H1 (cell line): ENCODE measurements at regions not wholly inside any gene's neighbourhood (a gene's known extent, or its start where the extent isn't known, plus 50 kb on each side); places are given as distances from the start of the nearest gene placed in this dataset.

Experiments
- CTCF ChIA-PET: fragments of 300-600 bp; sonication (Branson Sonifier 250); formaldehyde crosslinking; loops from one replicate; lab custom pipeline; 2021; ENCODE audit not compliant: partially characterized antibody; lab: Charles Lee
- POLR2A ChIA-PET: fragments of 300-600 bp; sonication (Branson Sonifier 250); formaldehyde crosslinking; loops from one replicate; lab custom pipeline; 2021; ENCODE audit warnings: inconsistent platforms; ENCODE audit not compliant: partially characterized antibody; lab: Charles Lee
- DNase-seq, 2 experiments: peaks; one replicate each; pipeline versions ENCODE4 v3.0.0 to v3.0.0-alpha.2; 2010 to 2022; ENCODE audit warnings: low spot score in 2 of 2, low read depth in 1 of 2, mixed read lengths in 1 of 2
- FAIRE-seq: peaks from 2 replicates; lab custom pipeline; 2011; peaks lifted over from hg19 to GRCh38; lab: Jason Lieb, UNC
- H2AFZ ChIP-seq: 2 replicates; pipeline ENCODE4 v1.8.1; 2012; ENCODE audit warnings: low read length, inconsistent platforms
- H2AK5ac ChIP-seq: 2 replicates; pipeline ENCODE4 v1.6.1; 2013; ENCODE audit warnings: low read depth, low read length
- H2BK120ac ChIP-seq: replicated peaks from 2 replicates; pipeline ENCODE3; 2013; ENCODE audit warnings: low read depth, low read length, inconsistent platforms
- H2BK12ac ChIP-seq: 2 replicates; pipeline ENCODE4 v1.6.1; 2013; ENCODE audit warnings: low read depth, low read length
- H2BK15ac ChIP-seq: 2 replicates; pipeline ENCODE4 v1.6.1; 2013; ENCODE audit warnings: low read length
- H2BK20ac ChIP-seq: 2 replicates; pipeline ENCODE4 v1.6.1; 2013; ENCODE audit warnings: low read length
- H2BK5ac ChIP-seq: 2 replicates; pipeline ENCODE4 v1.6.1; 2013; ENCODE audit warnings: low read depth, low read length
- H3K14ac ChIP-seq: 2 replicates; pipeline ENCODE4 v1.6.1; 2013; ENCODE audit warnings: inconsistent platforms; ENCODE audit not compliant: insufficient read length
- H3K18ac ChIP-seq: 2 replicates; pipeline ENCODE4 v1.6.1; 2013; ENCODE audit warnings: low read length; ENCODE audit errors: extremely low read depth
- H3K23ac ChIP-seq: 2 replicates; pipeline ENCODE4 v1.6.1; 2013; ENCODE audit warnings: inconsistent platforms; ENCODE audit not compliant: insufficient read length
- H3K23me2 ChIP-seq: 2 replicates; pipeline ENCODE4 v1.6.1; 2013; ENCODE audit warnings: low read depth, low read length
- H3K27ac ChIP-seq: 2 replicates; pipeline ENCODE4 v1.6.1; 2011; ENCODE audit warnings: low read depth, low read length, inconsistent platforms
- H3K27me3 ChIP-seq, 4 experiments: replicated peaks in 1 of 4; 1 replicate in 1 of 4; 2 replicates in 3 of 4; pipeline versions ENCODE4 v1.6.1 to v1.8.1; 2011 to 2013; ENCODE audit warnings: low read length in 3 of 4, mild to moderate bottlenecking in 3 of 4, inconsistent platforms in 2 of 4, mixed read lengths in 2 of 4, moderate library complexity in 1 of 4; ENCODE audit not compliant: control insufficient read depth in 3 of 4, insufficient read depth in 3 of 4; ENCODE audit errors: extremely low read depth in 1 of 4
- H3K36me3 ChIP-seq, 4 experiments: 2 replicates each; pipeline versions ENCODE4 v1.6.1 to v1.8.1; 2011 to 2013; ENCODE audit warnings: mild to moderate bottlenecking in 4 of 4, low read length in 3 of 4, moderate library complexity in 2 of 4, control low read depth in 1 of 4, inconsistent platforms in 1 of 4; ENCODE audit not compliant: insufficient read depth in 4 of 4, control insufficient read depth in 2 of 4
- H3K4ac ChIP-seq: replicated peaks from 2 replicates; pipeline ENCODE3; 2013; ENCODE audit warnings: low read length, low read depth, mixed read lengths, inconsistent platforms; ENCODE audit not compliant: insufficient read length
- H3K4me1 ChIP-seq, 4 experiments: replicated peaks in 1 of 4; 1 replicate in 1 of 4; 2 replicates in 3 of 4; pipeline versions ENCODE4 v1.6.1 to v1.8.1; 2011 to 2013; ENCODE audit warnings: low read length in 3 of 4, inconsistent platforms in 2 of 4, mixed read lengths in 1 of 4; ENCODE audit not compliant: insufficient read depth in 4 of 4, control insufficient read depth in 3 of 4
- H3K4me2 ChIP-seq, 2 experiments: 2 replicates each; pipeline versions ENCODE4 v1.6.1 to v1.8.1; 2011 to 2013; ENCODE audit warnings: low read depth in 2 of 2, low read length in 2 of 2, control low read depth in 1 of 2, inconsistent platforms in 1 of 2, mild to moderate bottlenecking in 1 of 2; ENCODE audit not compliant: insufficient read depth in 1 of 2
- H3K4me3 ChIP-seq, 4 experiments: fragments of 200-600, 300-600 bp in 1 of 4; sonication (generic), shearing (Covaris generic), sonication (Bioruptor Twin) in 1 of 4; 2 replicates each; pipeline versions ENCODE4 v1.5.1 to v1.8.1; 2011 to 2016; ENCODE audit warnings: low read length in 4 of 4, low read depth in 3 of 4, control low read depth in 2 of 4, inconsistent platforms in 2 of 4, mild to moderate bottlenecking in 2 of 4, mixed read lengths in 1 of 4, moderate library complexity in 1 of 4; ENCODE audit not compliant: insufficient read depth in 2 of 4; ENCODE audit errors: extremely low read depth in 1 of 4
- H3K56ac ChIP-seq: replicated peaks from 2 replicates; pipeline ENCODE3; 2013; ENCODE audit warnings: low read depth, mild to moderate bottlenecking, mixed read lengths, low read length, inconsistent platforms; ENCODE audit not compliant: insufficient read length
- H3K79me1 ChIP-seq: 2 replicates; pipeline ENCODE4 v1.6.1; 2013; ENCODE audit warnings: low read depth, low read length, control low read depth
- H3K79me2 ChIP-seq, 2 experiments: 2 replicates each; pipeline versions ENCODE4 v1.6.1 to v1.8.1; 2012 to 2013; ENCODE audit warnings: low read length in 2 of 2, mild to moderate bottlenecking in 2 of 2, inconsistent platforms in 1 of 2; ENCODE audit not compliant: insufficient read depth in 2 of 2, control insufficient read depth in 1 of 2
- H3K9ac ChIP-seq, 4 experiments: replicated peaks in 1 of 4; 1 replicate in 1 of 4; 2 replicates in 3 of 4; pipeline versions ENCODE4 v1.6.1 to v1.8.1; 2011 to 2013; ENCODE audit warnings: low read depth in 3 of 4, low read length in 3 of 4, control low read depth in 2 of 4, mild to moderate bottlenecking in 2 of 4, moderate library complexity in 2 of 4, inconsistent platforms in 1 of 4; ENCODE audit errors: extremely low read depth in 1 of 4
- H3K9me3 ChIP-seq, 2 experiments: 2 replicates each; pipeline versions ENCODE4 v1.6.1 to v1.8.1; 2012 to 2013; ENCODE audit warnings: mild to moderate bottlenecking in 2 of 2, moderate library complexity in 2 of 2, control low read depth in 1 of 2, inconsistent platforms in 1 of 2, low read depth in 1 of 2, low read length in 1 of 2, mixed read lengths in 1 of 2; ENCODE audit not compliant: insufficient read depth in 2 of 2
- H4K20me1 ChIP-seq, 2 experiments: replicated peaks in 1 of 2; 2 replicates each; pipeline versions ENCODE3 to v1.8.1; 2011 to 2013; ENCODE audit warnings: inconsistent platforms in 2 of 2, low read length in 2 of 2, mild to moderate bottlenecking in 1 of 2; ENCODE audit not compliant: insufficient read depth in 2 of 2, control insufficient read depth in 1 of 2
- H4K5ac ChIP-seq: 2 replicates; pipeline ENCODE4 v1.6.1; 2013; ENCODE audit warnings: low read length, low read depth, mixed read lengths, inconsistent platforms; ENCODE audit not compliant: insufficient read length
- H4K8ac ChIP-seq: 2 replicates; pipeline ENCODE4 v1.8.0; 2013; ENCODE audit warnings: mild to moderate bottlenecking, moderate library complexity, low read length, inconsistent platforms; ENCODE audit not compliant: insufficient read depth; ENCODE audit errors: extremely low read depth
- H4K91ac ChIP-seq: replicated peaks from 2 replicates; pipeline ENCODE3; 2013; ENCODE audit warnings: low read length, mixed read lengths, inconsistent platforms; ENCODE audit not compliant: insufficient read length
- BRCA1 ChIP-seq: IDR thresholded peaks from 2 replicates; pipeline ENCODE4 v1.6.1; 2012; ENCODE audit warnings: low read depth, low read length, improper control_type of control experiment
- CTBP2 ChIP-seq: IDR thresholded peaks from 2 replicates; pipeline ENCODE4 v1.7.0; 2011; ENCODE audit warnings: borderline replicate concordance, mild to moderate bottlenecking, moderate library complexity, mixed read lengths, low read length; ENCODE audit not compliant: insufficient read depth, insufficient read length
- JUN ChIP-seq: IDR thresholded peaks from 2 replicates; pipeline ENCODE4 v1.6.1; 2011; ENCODE audit warnings: low read depth, mild to moderate bottlenecking, improper control_type of control experiment, low read length
- JUND ChIP-seq: IDR thresholded peaks from 2 replicates; pipeline ENCODE4 v1.6.1; 2011; ENCODE audit warnings: mild to moderate bottlenecking, improper control_type of control experiment, low read length
- MAFK ChIP-seq: IDR thresholded peaks from 2 replicates; pipeline ENCODE4 v1.6.1; 2012; ENCODE audit warnings: low read depth, mild to moderate bottlenecking, improper control_type of control experiment, low read length
- TBP ChIP-seq: IDR thresholded peaks from 2 replicates; pipeline ENCODE4 v1.6.1; 2011; ENCODE audit warnings: low read depth, low read length, improper control_type of control experiment
- TEAD4 ChIP-seq: IDR thresholded peaks from 2 replicates; pipeline ENCODE4 v1.6.1; 2012; ENCODE audit warnings: low read depth, low read length, inconsistent platforms, mixed read lengths
- WGBS, 2 experiments: shearing (Covaris generic) in 1 of 2; methylation state at CpG; one replicate each; pipeline versions ENCODE4 v1.1.6 to v1.1.7; 2013 to 2015; ENCODE audit warnings: low lambda C conversion rate in 2 of 2, mixed read lengths in 2 of 2, inconsistent platforms in 1 of 2, low coverage in 1 of 2, missing lambda C conversion rate in 1 of 2; ENCODE audit not compliant: insufficient replicate concordance in 2 of 2, insufficient coverage in 1 of 2, insufficient read length in 1 of 2; ENCODE audit errors: extremely low coverage in 1 of 2, missing lambda C conversion rate in 1 of 2; 5-methylcytosine and 5-hydroxymethylcytosine counted together

- H4K20me1 ChIP-seq: no peaks in the 10 kb centered on the region
- DNase-seq (no peak), FAIRE-seq (no peak)
- no peak overlapping the region for H3K9ac ChIP-seq
- H2BK12ac ChIP-seq: no peak overlapping the region
- no peaks in the 10 kb centered on the region for H3K79me2 ChIP-seq
- H2BK120ac ChIP-seq: no peak overlapping the region
- H3K18ac ChIP-seq: no peak overlapping the region
- H2AK5ac ChIP-seq: no peak overlapping the region
- 95% methylated on average over 2 of the region's 2 CpGs; no CpG with 5 or more reads in 1 of the 2 experiments for WGBS, 2 experiments
- H3K27me3 ChIP-seq: no peaks in the 10 kb centered on the region
- no peak overlapping the region for H3K56ac ChIP-seq
- no peak for TF ChIP-seq CTBP2
- TF ChIP-seq MAFK: no peak
- TF ChIP-seq JUN: no peak
- no peak for TF ChIP-seq TBP
- no peak for TF ChIP-seq TEAD4
- TF ChIP-seq BRCA1: no peak
- no peak for TF ChIP-seq JUND
- no peak overlapping the region for H2BK20ac ChIP-seq
- no peak overlapping the region for H2BK15ac ChIP-seq
- H3K79me1 ChIP-seq: no peaks in the 10 kb centered on the region
- H3K14ac ChIP-seq: no peak overlapping the region
- POLR2A ChIA-PET: no interaction called here
- H4K91ac ChIP-seq: no peak overlapping the region
- H3K9me3 ChIP-seq: no peaks in the 10 kb centered on the region
- no peaks in the 10 kb centered on the region for H3K36me3 ChIP-seq
- no peak overlapping the region for H4K8ac ChIP-seq
- H3K4me1 ChIP-seq: no peaks in the 10 kb centered on the region
- no peak overlapping the region for H3K4ac ChIP-seq
- CTCF ChIA-PET: interaction anchor here (0.5 to 1.1 kb wide), 2 partner anchors 14 to 63 kb away, joined by 3 to 8 read pairs; no protein-coding TSS in a partner anchor
- no peak overlapping the region for H3K4me2 ChIP-seq
- H2BK5ac ChIP-seq: no peak overlapping the region
- no peak overlapping the region for H4K5ac ChIP-seq
- no peak overlapping the region for H2AFZ ChIP-seq
- no peaks in the 10 kb centered on the region for H3K23me2 ChIP-seq
- H3K27ac ChIP-seq: no peak overlapping the region
- no peak overlapping the region for H3K4me3 ChIP-seq
- H3K23ac ChIP-seq: no peak overlapping the region
Observed at GRCh38 chr5:121088341-121088740, 624.2 kb downstream of the PRR16 start.
